A673 (cell line): ENCODE measurements at regions not wholly inside any gene's neighbourhood (a gene's known extent, or its start where the extent isn't known, plus 50 kb on each side); places are given as distances from the start of the nearest gene placed in this dataset.

Experiments
- BruUV-seq: library from RNA; stranded (reverse); fragments of 400-500 nt; replicated peaks from 2 replicates; lab custom pipeline; 2021; lab: Mats Ljungman, UMichigan
- CTCF ChIA-PET: fragments of 300-600 bp; sonication (Branson Sonifier 250); formaldehyde crosslinking; loops from one replicate; lab custom pipeline; 2022; ENCODE audit warnings: antibody characterized with exemption; lab: Charles Lee
- POLR2A ChIA-PET: fragments of 300-600 bp; sonication (Branson Sonifier 250); formaldehyde crosslinking; loops from one replicate; lab custom pipeline; 2022; ENCODE audit warnings: antibody characterized with exemption; ENCODE audit not compliant: low non-redundant PET; lab: Charles Lee
- DNase-seq: peaks from one replicate; pipeline ENCODE4 v3.0.0-alpha.2; 2015; ENCODE audit warnings: low spot score
- H3K27ac ChIP-seq: fragments of 200-600 bp; sonication (generic); 2 replicates; pipeline ENCODE4 v1.5.1; 2016; ENCODE audit warnings: mixed run types, low read depth, mild to moderate bottlenecking, mixed read lengths, antibody characterized with exemption, low read length; ENCODE audit not compliant: poor library complexity, severe bottlenecking
- H3K27me3 ChIP-seq: fragments of 200-600 bp; sonication (generic); replicated peaks from 2 replicates; pipeline ENCODE4 v1.6.1; 2017; ENCODE audit warnings: mixed run types, low read depth, mild to moderate bottlenecking, mixed read lengths, antibody characterized with exemption, low read length; ENCODE audit not compliant: insufficient read depth, poor library complexity
- H3K36me3 ChIP-seq: fragments of 200-600 bp; sonication (generic); 2 replicates; pipeline ENCODE4 v1.6.1; 2016; ENCODE audit warnings: mixed run types, mild to moderate bottlenecking, mixed read lengths, antibody characterized with exemption, low read length; ENCODE audit not compliant: insufficient read depth, poor library complexity, severe bottlenecking
- H3K4me1 ChIP-seq: fragments of 200-600 bp; sonication (generic); 2 replicates; pipeline ENCODE4 v1.6.1; 2017; ENCODE audit warnings: mixed run types, mild to moderate bottlenecking, mixed read lengths, antibody characterized with exemption, low read length; ENCODE audit not compliant: insufficient read depth, poor library complexity, severe bottlenecking
- H3K4me3 ChIP-seq: fragments of 200-600 bp; sonication (generic); 2 replicates; pipeline ENCODE4 v1.5.1; 2016; ENCODE audit warnings: low read depth, mixed run types, mild to moderate bottlenecking, mixed read lengths, low read length; ENCODE audit not compliant: poor library complexity, severe bottlenecking
- H3K9me3 ChIP-seq: fragments of 200-600 bp; sonication (generic); 2 replicates; pipeline ENCODE4 v1.6.1; 2016; ENCODE audit warnings: mixed run types, low read depth, mild to moderate bottlenecking, mixed read lengths, antibody characterized with exemption, low read length; ENCODE audit not compliant: poor library complexity, severe bottlenecking
- EZH2 ChIP-seq: fragments of 200-600 bp; sonication (generic); IDR thresholded peaks from 2 replicates; pipeline ENCODE4 v1.6.1; 2017; ENCODE audit warnings: borderline replicate concordance, low read depth, mild to moderate bottlenecking, mixed read lengths, antibody characterized with exemption, low read length; ENCODE audit not compliant: poor library complexity, severe bottlenecking
- intact Hi-C: fragments of 100-400 bp; cut with micrococcal nuclease; formaldehyde crosslinking; loops from one replicate; pipeline ENCODE4 v1.10.0; 2022; ENCODE audit not compliant: unreplicated experiment
- TF ChIP-seq, protein P1 (sequence below): fragments of 300-800, 200-600 bp; sonication (generic); conservative IDR thresholded peaks from 2 replicates; pipeline ENCODE4 v1.5.1; 2017; ENCODE audit warnings: low read depth, mild to moderate bottlenecking, antibody characterized with exemption, low read length, moderate library complexity, mixed read lengths

DNA sequence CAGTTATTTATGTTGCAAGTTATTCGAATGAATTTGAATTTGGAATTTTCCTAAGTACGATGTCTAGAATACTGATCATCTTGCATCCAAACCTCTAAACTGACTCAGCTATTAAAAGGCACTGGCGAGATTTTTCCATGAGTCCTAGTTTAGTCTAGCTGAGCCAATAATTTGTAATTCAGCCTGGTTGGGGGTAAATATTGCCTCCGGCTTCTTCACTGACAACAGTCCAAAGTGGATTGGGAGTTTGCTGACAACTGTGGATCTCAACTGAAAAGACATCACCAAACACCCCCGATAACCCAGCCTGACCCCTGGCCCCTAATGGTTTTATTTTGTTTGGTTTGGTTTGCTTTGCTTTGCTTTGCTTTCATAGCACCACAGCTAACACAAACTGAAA, 189.8 kb upstream of the DAPK1 start:
- CTCF ChIA-PET = no interaction called here
- no TSS peak for BruUV-seq

DNA sequence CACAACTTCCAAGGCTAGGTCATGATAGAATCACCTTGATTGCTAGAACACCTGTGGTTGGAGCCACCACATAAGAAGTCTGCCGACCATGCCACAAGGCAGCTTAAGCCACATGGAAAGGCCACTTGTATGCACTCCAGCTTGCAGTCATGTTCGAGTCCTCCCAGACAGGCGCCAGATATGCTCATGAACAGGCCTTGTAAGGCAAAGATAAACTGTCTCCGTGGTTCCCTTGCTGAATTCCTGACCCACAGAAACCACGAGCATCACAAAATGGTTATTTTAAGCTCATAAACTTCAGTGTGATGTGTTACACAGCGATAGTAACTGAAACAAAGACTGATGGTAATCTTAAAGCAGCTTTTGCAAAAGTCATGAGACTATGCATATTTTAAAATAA, 188.4 kb upstream of the DAPK1 start:
- POLR2A ChIA-PET = no interaction called here
- H3K27ac ChIP-seq = no peak overlapping the region
- H3K36me3 ChIP-seq = no peaks in the 10 kb centered on the region
- CTCF ChIA-PET = no interaction called here
- no peak for DNase-seq
- H3K27me3 ChIP-seq = no peaks in the 10 kb centered on the region
- no peaks in the 10 kb centered on the region for H3K9me3 ChIP-seq
- H3K4me1 ChIP-seq = no peaks in the 10 kb centered on the region
- no TSS peak for BruUV-seq
- no peak overlapping the region for H3K4me3 ChIP-seq
- TF ChIP-seq EZH2 = no peak
- TF ChIP-seq, protein P1, sequence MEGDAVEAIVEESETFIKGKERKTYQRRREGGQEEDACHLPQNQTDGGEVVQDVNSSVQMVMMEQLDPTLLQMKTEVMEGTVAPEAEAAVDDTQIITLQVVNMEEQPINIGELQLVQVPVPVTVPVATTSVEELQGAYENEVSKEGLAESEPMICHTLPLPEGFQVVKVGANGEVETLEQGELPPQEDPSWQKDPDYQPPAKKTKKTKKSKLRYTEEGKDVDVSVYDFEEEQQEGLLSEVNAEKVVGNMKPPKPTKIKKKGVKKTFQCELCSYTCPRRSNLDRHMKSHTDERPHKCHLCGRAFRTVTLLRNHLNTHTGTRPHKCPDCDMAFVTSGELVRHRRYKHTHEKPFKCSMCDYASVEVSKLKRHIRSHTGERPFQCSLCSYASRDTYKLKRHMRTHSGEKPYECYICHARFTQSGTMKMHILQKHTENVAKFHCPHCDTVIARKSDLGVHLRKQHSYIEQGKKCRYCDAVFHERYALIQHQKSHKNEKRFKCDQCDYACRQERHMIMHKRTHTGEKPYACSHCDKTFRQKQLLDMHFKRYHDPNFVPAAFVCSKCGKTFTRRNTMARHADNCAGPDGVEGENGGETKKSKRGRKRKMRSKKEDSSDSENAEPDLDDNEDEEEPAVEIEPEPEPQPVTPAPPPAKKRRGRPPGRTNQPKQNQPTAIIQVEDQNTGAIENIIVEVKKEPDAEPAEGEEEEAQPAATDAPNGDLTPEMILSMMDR = no peak
- intact Hi-C loops = no loop called here

More for the DNA sequence above, 189.8 kb upstream of the DAPK1 start:
- H3K4me1 ChIP-seq = no peaks in the 10 kb centered on the region
- no peaks in the 10 kb centered on the region for H3K9me3 ChIP-seq
- H3K4me3 ChIP-seq = no peak overlapping the region
- H3K27me3 ChIP-seq = no peaks in the 10 kb centered on the region
- H3K36me3 ChIP-seq = no peaks in the 10 kb centered on the region
- POLR2A ChIA-PET = no interaction called here
- DNase-seq = no peak
- TF ChIP-seq, protein P1 = no peak
- TF ChIP-seq EZH2 = no peak
- intact Hi-C loops = no loop called here
- no peak overlapping the region for H3K27ac ChIP-seq

GRCh38 chr9:87310827-87311523, 186.7 kb upstream of the DAPK1 start:
- no peaks in the 10 kb centered on the region for H3K27me3 ChIP-seq
- ChIA-PET CTCF (no interaction called here), POLR2A (no interaction called here)
- H3K27ac ChIP-seq = no peak overlapping the region
- H3K4me1 ChIP-seq = no peaks in the 10 kb centered on the region
- no peak for DNase-seq
- H3K9me3 ChIP-seq = no peaks in the 10 kb centered on the region
- no TSS peak for BruUV-seq
- H3K36me3 ChIP-seq = no peaks in the 10 kb centered on the region
- H3K4me3 ChIP-seq = no peak overlapping the region
- TF ChIP-seq, protein P1 = no peak
- TF ChIP-seq EZH2 = no peak
- intact Hi-C loops = no loop called here
